ENCODE measurements at regions not wholly inside any gene's neighbourhood (a gene's known extent, or its start where the extent isn't known, plus 50 kb on each side); places are given as distances from the start of the nearest gene placed in this dataset.

- Histone ChIP-seq H3K4me1 (ENCODE audit: control insufficient read depth in 4 of 4, insufficient read depth in 4 of 4, low read length in 3 of 4) (no peaks in the 10 kb centered on the region), H3K27me3 (ENCODE audit: control insufficient read depth in 4 of 4, insufficient read depth in 4 of 4, low read length in 3 of 4) (no peaks in the 10 kb centered on the region), H3K36me3 (ENCODE audit: control insufficient read depth in 4 of 4, insufficient read depth in 3 of 4, low read depth in 1 of 4, low read length in 3 of 4) (no peaks in the 10 kb centered on the region), H3K27ac (ENCODE audit: low read depth in 1 of 2, low read length in 2 of 2) (no peak overlapping the region), H3K4me3 (ENCODE audit: low read depth in 1 of 3, low read length in 3 of 3) (no peak overlapping the region), H3K9me3 (ENCODE audit: control insufficient read depth in 4 of 4, low read length in 3 of 4) (no peaks in the 10 kb centered on the region), H3K9ac (ENCODE audit: low read depth in 1 of 2, low read length in 2 of 2) (no peak overlapping the region)
- DNase-seq (ENCODE audit: low spot score), result no peak
- TF ChIP-seq REST (IDR thresholded peaks at IDR 0.05) (no peak), CTCF (IDR thresholded peaks at IDR 0.05; ENCODE audit: low read depth, low read length, missing input control) (no peak), EGR1 (IDR thresholded peaks at IDR 0.05; ENCODE audit: low read depth in 2 of 2) (no peak), RXRA (IDR thresholded peaks at IDR 0.05) (no peak), YY1 (IDR thresholded peaks at IDR 0.05) (no peak), SP1 (IDR thresholded peaks at IDR 0.05) (no peak)
Observed at GRCh38 chr14:41409806-41410205, 196.9 kb upstream of the LRFN5 start.

GRCh38 chr14:41404126-41404525, 202.6 kb upstream of the LRFN5 start:
- no peak for DNase-seq (ENCODE audit: low spot score)
- Histone ChIP-seq H3K9ac (ENCODE audit: low read depth in 1 of 2, low read length in 2 of 2) (no peak overlapping the region), H3K4me1 (ENCODE audit: control insufficient read depth in 4 of 4, insufficient read depth in 4 of 4, low read length in 3 of 4) (no peaks in the 10 kb centered on the region), H3K27me3 (ENCODE audit: control insufficient read depth in 4 of 4, insufficient read depth in 4 of 4, low read length in 3 of 4) (no peaks in the 10 kb centered on the region), H3K9me3 (ENCODE audit: control insufficient read depth in 4 of 4, low read length in 3 of 4) (no peaks in the 10 kb centered on the region), H3K4me3 (ENCODE audit: low read depth in 1 of 3, low read length in 3 of 3) (no peak overlapping the region), H3K36me3 (ENCODE audit: control insufficient read depth in 4 of 4, insufficient read depth in 3 of 4, low read depth in 1 of 4, low read length in 3 of 4) (no peaks in the 10 kb centered on the region), H3K27ac (ENCODE audit: low read depth in 1 of 2, low read length in 2 of 2) (no peak overlapping the region)
- TF ChIP-seq TAF1 (conservative IDR thresholded peaks at IDR 0.05) (no peak), FOXA2 (IDR thresholded peaks at IDR 0.05) (no peak), CTCF (IDR thresholded peaks at IDR 0.05; ENCODE audit: low read depth, low read length, missing input control) (no peak), NR2F2 (IDR thresholded peaks at IDR 0.05) (no peak), HNF4G (IDR thresholded peaks at IDR 0.05) (no peak), HNF4A (conservative IDR thresholded peaks at IDR 0.05) (no peak), RXRA (IDR thresholded peaks at IDR 0.05) (no peak), SP1 (IDR thresholded peaks at IDR 0.05) (no peak), REST (IDR thresholded peaks at IDR 0.05) (no peak), GABPA (IDR thresholded peaks at IDR 0.05 in 1 of 2, conservative IDR thresholded peaks at IDR 0.05 in 1 of 2) (no peak), ATF3 (IDR thresholded peaks at IDR 0.05) (no peak), MAX (IDR thresholded peaks at IDR 0.05) (no peak), EGR1 (IDR thresholded peaks at IDR 0.05; ENCODE audit: low read depth in 2 of 2) (no peak), JUND (IDR thresholded peaks at IDR 0.05) (no peak), RAD21 (IDR thresholded peaks at IDR 0.05) (no peak), ZBTB33 (IDR thresholded peaks at IDR 0.05) (no peak)
